ENCODE measurements at regions not wholly inside any gene's neighbourhood (a gene's known extent, or its start where the extent isn't known, plus 50 kb on each side); places are given as distances from the start of the nearest gene placed in this dataset.

DNA sequence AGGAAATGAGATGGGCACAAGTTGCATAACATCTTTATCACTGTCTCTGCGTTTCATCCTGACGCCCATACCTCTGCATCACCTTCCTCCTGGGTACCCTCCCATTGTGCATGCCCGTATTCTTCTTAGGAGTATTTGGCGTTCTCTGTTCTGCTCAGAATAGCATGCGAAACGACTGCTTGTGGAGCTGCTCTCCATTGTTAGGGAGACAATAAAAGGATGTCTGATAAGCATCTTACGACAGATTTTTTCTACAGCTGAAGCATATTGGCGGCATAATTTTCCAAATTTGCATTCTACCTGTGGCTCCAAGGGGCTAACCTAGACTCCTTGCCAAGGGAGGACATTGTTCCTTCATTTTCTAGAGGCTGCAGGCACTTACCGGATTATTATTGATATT, 118.6 kb downstream of the EDN1 start:
- no peak overlapping the region for H3K23ac ChIP-seq (ENCODE audit: insufficient read length, low read depth, low read length)
- no peak overlapping the region for H2AK5ac ChIP-seq (ENCODE audit: insufficient read length, low read length)
- no peaks in the 10 kb centered on the region for H3K36me3 Mint-ChIP-seq (ENCODE audit: insufficient read depth in 1 of 3, low read depth in 3 of 3)
- peaks cover 13 to 16% of the 10 kb centered on the region in 2 experiments for H3K4me1 Mint-ChIP-seq
- no peak overlapping the region for H4K91ac ChIP-seq (ENCODE audit: insufficient read length, low read depth, low read length)
- no peak overlapping the region for H2BK5ac ChIP-seq (ENCODE audit: insufficient read length, low read length)
- no peak overlapping the region for H2BK20ac ChIP-seq (ENCODE audit: low read depth, low read length, poor library complexity, severe bottlenecking)
- no peaks in the 10 kb centered on the region for H4K20me1 ChIP-seq (ENCODE audit: control insufficient read depth, insufficient read depth, insufficient read length)
- H3K23me2 ChIP-seq (ENCODE audit: insufficient read length, low read depth, low read length, poor library complexity, severe bottlenecking): no peaks in the 10 kb centered on the region
- no peak overlapping the region for H3K14ac ChIP-seq (ENCODE audit: insufficient read depth, low read length)
- no peak for TF ChIP-seq CTCF (conservative IDR thresholded peaks at IDR 0.05)
- H3K56ac ChIP-seq (ENCODE audit: insufficient read length, low read depth, low read length): no peak overlapping the region
- H3K4ac ChIP-seq (ENCODE audit: low read depth, low read length): no peak overlapping the region
- H2BK120ac ChIP-seq (ENCODE audit: low read depth, low read length, poor library complexity, severe bottlenecking): no peak overlapping the region
- H2BK15ac ChIP-seq (ENCODE audit: low read depth, low read length): no peak overlapping the region
- no peak for DNase-seq
- no peaks in the 10 kb centered on the region for H3K4me1 ChIP-seq (ENCODE audit: insufficient read depth, low read length)
- H4K5ac ChIP-seq (ENCODE audit: insufficient read length, low read depth, low read length): no peak overlapping the region
- H3K9me3 ChIP-seq (ENCODE audit: control insufficient read depth, low read depth, low read length): no peaks in the 10 kb centered on the region
- H3K18ac ChIP-seq (ENCODE audit: insufficient read length, low read depth, low read length): no peak overlapping the region
- H3K27me3 Mint-ChIP-seq (ENCODE audit: low read depth): no peaks in the 10 kb centered on the region
- H3K79me1 ChIP-seq (ENCODE audit: insufficient read depth, low read depth, low read length, poor library complexity, severe bottlenecking): no peaks in the 10 kb centered on the region
- H4K8ac ChIP-seq (replicated peaks; ENCODE audit: insufficient read length, low read depth, low read length): no peak overlapping the region
- no peak overlapping the region for H2BK12ac ChIP-seq (ENCODE audit: insufficient read length, low read depth, low read length)
- H3K9ac ChIP-seq (ENCODE audit: extremely low read depth, insufficient read length, low read length): no peak overlapping the region
- H3K9me3 Mint-ChIP-seq: no peaks in the 10 kb centered on the region
- no peak overlapping the region for H3K4me2 ChIP-seq (ENCODE audit: insufficient read depth, insufficient read length, low read length)
- no peaks in the 10 kb centered on the region; the same call in 1 of the 2 replicates for H3K27me3 ChIP-seq (ENCODE audit: insufficient read depth, low read length)
- H2AFZ ChIP-seq (ENCODE audit: low read length): no peak overlapping the region
- H3T11ph ChIP-seq (ENCODE audit: low read length): no peak overlapping the region
- no peaks in the 10 kb centered on the region for H3K79me2 ChIP-seq (ENCODE audit: insufficient read depth, low read length)
- no peak overlapping the region for H3K4me3 Mint-ChIP-seq
- whole genome bisulfite sequencing (ENCODE audit: extremely low coverage, insufficient read length, low lambda C conversion rate): no CpG with 5 or more reads among the region's 9 CpGs
- H3K27ac Mint-ChIP-seq: no peak overlapping the region
- H3K27ac ChIP-seq (ENCODE audit: insufficient read length, low read depth, low read length): no peak overlapping the region

All from H9 (cell line).